GM19395 (cell line): ENCODE measurements at regions not wholly inside any gene's neighbourhood (a gene's known extent, or its start where the extent isn't known, plus 50 kb on each side); places are given as distances from the start of the nearest gene placed in this dataset.
"Not testable (repeated sequence)": the region's sequence is repeated elsewhere in the genome, so short reads cannot be mapped to it uniquely, and the experiment has no call there.

Source experiments
- ATAC-seq: cut with Tn5 transposase; IDR thresholded peaks from one replicate; pipeline ENCODE4 v1.9.1; 2021; ENCODE audit warnings: mild to moderate bottlenecking, moderate library complexity; ENCODE audit not compliant: unreplicated experiment

- ATAC-seq, result no peak
Observed at GRCh38 chr4:3865986-3866812, 100.0 kb downstream of the ADRA2C start.

- no peak for ATAC-seq
Observed at GRCh38 chr4:3866813-3867129, 100.6 kb downstream of the ADRA2C start.

GRCh38 chr4:3867403-3868100 is 101.4 kb downstream of the ADRA2C start:
- no peak for ATAC-seq

GRCh38 chr4:3868211-3869173 is 102.3 kb downstream of the ADRA2C start:
- ATAC-seq, result no peak

GRCh38 chr4:3869174-3869572 is 103.0 kb downstream of the ADRA2C start:
- ATAC-seq, result no peak

- no peak for ATAC-seq
Observed at GRCh38 chr4:3869661-3870566, 103.7 kb downstream of the ADRA2C start.

- no peak for ATAC-seq
Observed at GRCh38 chr4:3870567-3870962, 104.4 kb downstream of the ADRA2C start.

GRCh38 chr4:3871181-3871852 is 105.1 kb downstream of the ADRA2C start:
- ATAC-seq, result no peak

- no peak for ATAC-seq
Observed at GRCh38 chr4:3871881-3872833, 106.0 kb downstream of the ADRA2C start.

GRCh38 chr4:3872834-3873313 is 106.7 kb downstream of the ADRA2C start:
- no peak for ATAC-seq

- no peak for ATAC-seq
Observed at GRCh38 chr4:3873408-3874027, 107.3 kb downstream of the ADRA2C start.

GRCh38 chr4:3874028-3874415 is 107.8 kb downstream of the ADRA2C start:
- ATAC-seq, result no peak

GRCh38 chr4:3874525-3875110 is 108.4 kb downstream of the ADRA2C start:
- ATAC-seq, result no peak

GRCh38 chr4:3875466-3875865 is 109.3 kb downstream of the ADRA2C start:
- ATAC-seq, result no peak

- ATAC-seq, result not testable (repeated sequence)
Observed at GRCh38 chr4:3876057-3876845, 110.1 kb downstream of the ADRA2C start.

- no peak for ATAC-seq
Observed at GRCh38 chr4:3877236-3877635, 111.1 kb downstream of the ADRA2C start.

- no peak for ATAC-seq
Observed at GRCh38 chr4:3877868-3878267, 111.7 kb downstream of the ADRA2C start.
